ENCODE measurements at regions not wholly inside any gene's neighbourhood (a gene's known extent, or its start where the extent isn't known, plus 50 kb on each side); places are given as distances from the start of the nearest gene placed in this dataset.
A peak's percentile ranks its signal among the peaks of the same experiment; 100 is the strongest.

GRCh38 chr1:82830690-82831380, 1030.1 kb downstream of the ADGRL2 start:
- no peak for DNase-seq (ENCODE audit: low read depth in 2 of 2)

GRCh38 chr1:82829527-82829926, 1028.8 kb downstream of the ADGRL2 start:
- no peak for DNase-seq (ENCODE audit: low read depth in 2 of 2)

GRCh38 chr1:82823876-82824275, 1023.1 kb downstream of the ADGRL2 start:
- DNase-seq (ENCODE audit: low read depth in 2 of 2), result no peak

- no peak for DNase-seq (ENCODE audit: low read depth in 2 of 2)
Measured at GRCh38 chr1:82820816-82821215, 1020.1 kb downstream of the ADGRL2 start.

GRCh38 chr1:82819234-82819633, 1018.5 kb downstream of the ADGRL2 start:
- DNase-seq (ENCODE audit: low read depth in 2 of 2), result no peak

GRCh38 chr1:82818586-82818985, 1017.9 kb downstream of the ADGRL2 start:
- no peak for DNase-seq (ENCODE audit: low read depth in 2 of 2)

GRCh38 chr1:82813386-82813785, 1012.7 kb downstream of the ADGRL2 start:
- DNase-seq (ENCODE audit: low read depth in 2 of 2), result no peak

GRCh38 chr1:82810601-82811000, 1009.9 kb downstream of the ADGRL2 start:
- no peak for DNase-seq (ENCODE audit: low read depth in 2 of 2)

GRCh38 chr1:82807563-82807962, 1006.8 kb downstream of the ADGRL2 start:
- DNase-seq (ENCODE audit: low read depth in 2 of 2), result no peak

GRCh38 chr1:82806133-82806532, 1005.4 kb downstream of the ADGRL2 start:
- DNase-seq (ENCODE audit: low read depth in 2 of 2), result no peak

- no peak for DNase-seq (ENCODE audit: low read depth in 2 of 2)
Measured at GRCh38 chr1:82801176-82801575, 1000.4 kb downstream of the ADGRL2 start.

- DNase-seq (ENCODE audit: low read depth in 2 of 2), result no peak
Measured at GRCh38 chr1:82800721-82801120, 1000.0 kb downstream of the ADGRL2 start.

- no peak for DNase-seq (ENCODE audit: low read depth in 2 of 2)
Measured at GRCh38 chr1:82799261-82799660, 998.5 kb downstream of the ADGRL2 start.

GRCh38 chr1:82795508-82796149, 994.9 kb downstream of the ADGRL2 start:
- no peak for DNase-seq (ENCODE audit: low read depth in 2 of 2)

GRCh38 chr1:82792151-82792550, 991.4 kb downstream of the ADGRL2 start:
- DNase-seq (ENCODE audit: low read depth in 2 of 2), result no peak

GRCh38 chr1:82790556-82790955, 989.8 kb downstream of the ADGRL2 start:
- no peak for DNase-seq (ENCODE audit: low read depth in 2 of 2)

- no peak for DNase-seq (ENCODE audit: low read depth in 2 of 2)
Measured at GRCh38 chr1:82788660-82789059, 987.9 kb downstream of the ADGRL2 start.

- DNase-seq (ENCODE audit: low read depth in 2 of 2), result no peak
Measured at GRCh38 chr1:82788038-82788437, 987.3 kb downstream of the ADGRL2 start.

- no peak for DNase-seq (ENCODE audit: low read depth in 2 of 2)
Measured at GRCh38 chr1:82786883-82787282, 986.1 kb downstream of the ADGRL2 start.

GRCh38 chr1:82785268-82785790, 984.6 kb downstream of the ADGRL2 start:
- DNase-seq (ENCODE audit: low read depth in 2 of 2), result peak in 1 of 2 experiments; percentile 9

GRCh38 chr1:82783044-82783443, 982.3 kb downstream of the ADGRL2 start:
- DNase-seq (ENCODE audit: low read depth in 2 of 2), result no peak

- DNase-seq (ENCODE audit: low read depth in 2 of 2), result no peak
Measured at GRCh38 chr1:82782599-82782998, 981.9 kb downstream of the ADGRL2 start.

- no peak for DNase-seq (ENCODE audit: low read depth in 2 of 2)
Measured at GRCh38 chr1:82778612-82779011, 977.9 kb downstream of the ADGRL2 start.
